ENCODE measurements at regions not wholly inside any gene's neighbourhood (a gene's known extent, or its start where the extent isn't known, plus 50 kb on each side); places are given as distances from the start of the nearest gene placed in this dataset.
A peak's percentile ranks its signal among the peaks of the same experiment; 100 is the strongest.

DNA sequence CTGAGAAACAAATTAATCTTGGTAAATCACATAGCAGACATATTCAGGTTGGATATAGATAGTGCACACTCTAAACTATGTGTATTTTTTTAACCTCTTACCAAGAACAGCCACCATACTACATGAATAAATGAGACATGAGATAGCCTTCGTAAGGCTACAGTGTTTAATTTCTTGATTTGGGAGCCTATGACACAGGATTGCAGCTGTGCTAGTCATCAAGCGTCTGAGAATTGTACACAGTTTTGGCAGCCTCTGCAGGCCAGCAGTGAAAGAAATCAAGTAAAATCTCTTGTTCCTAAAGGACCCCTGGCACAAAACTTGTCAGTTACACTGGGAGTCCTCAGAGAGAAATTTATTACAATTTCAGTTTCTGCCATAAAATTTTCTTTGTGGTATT, 236.1 kb downstream of the C12orf50 start:
- H3K4me2 ChIP-seq, result no peak overlapping the region
- no peaks in the 10 kb centered on the region for H3K27me3 ChIP-seq
- H3K36me3 ChIP-seq, result no peaks in the 10 kb centered on the region
- H3K4me1 ChIP-seq, result no peaks in the 10 kb centered on the region
- no peak for DNase-seq (ENCODE audit: low spot score)
- no peaks in the 10 kb centered on the region for H3K9me3 Mint-ChIP-seq
- no peak overlapping the region for H3K9ac ChIP-seq
- H3F3A ChIP-seq (ENCODE audit: low read depth), result no peaks in the 10 kb centered on the region
- H3K79me2 ChIP-seq (ENCODE audit: low read depth), result no peaks in the 10 kb centered on the region
- H3K27ac Mint-ChIP-seq, result no peak overlapping the region
- H3K4me3 ChIP-seq, result no peak overlapping the region
- no peaks in the 10 kb centered on the region for H3K4me1 Mint-ChIP-seq
- H3K9me3 ChIP-seq (ENCODE audit: low read depth), result no peaks in the 10 kb centered on the region
- TF ChIP-seq EZH2phosphoT487 (IDR thresholded peaks at IDR 0.05) (no peak), EZH2 (IDR thresholded peaks at IDR 0.05) (no peak)
- TF ChIP-seq, protein P1, sequence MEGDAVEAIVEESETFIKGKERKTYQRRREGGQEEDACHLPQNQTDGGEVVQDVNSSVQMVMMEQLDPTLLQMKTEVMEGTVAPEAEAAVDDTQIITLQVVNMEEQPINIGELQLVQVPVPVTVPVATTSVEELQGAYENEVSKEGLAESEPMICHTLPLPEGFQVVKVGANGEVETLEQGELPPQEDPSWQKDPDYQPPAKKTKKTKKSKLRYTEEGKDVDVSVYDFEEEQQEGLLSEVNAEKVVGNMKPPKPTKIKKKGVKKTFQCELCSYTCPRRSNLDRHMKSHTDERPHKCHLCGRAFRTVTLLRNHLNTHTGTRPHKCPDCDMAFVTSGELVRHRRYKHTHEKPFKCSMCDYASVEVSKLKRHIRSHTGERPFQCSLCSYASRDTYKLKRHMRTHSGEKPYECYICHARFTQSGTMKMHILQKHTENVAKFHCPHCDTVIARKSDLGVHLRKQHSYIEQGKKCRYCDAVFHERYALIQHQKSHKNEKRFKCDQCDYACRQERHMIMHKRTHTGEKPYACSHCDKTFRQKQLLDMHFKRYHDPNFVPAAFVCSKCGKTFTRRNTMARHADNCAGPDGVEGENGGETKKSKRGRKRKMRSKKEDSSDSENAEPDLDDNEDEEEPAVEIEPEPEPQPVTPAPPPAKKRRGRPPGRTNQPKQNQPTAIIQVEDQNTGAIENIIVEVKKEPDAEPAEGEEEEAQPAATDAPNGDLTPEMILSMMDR (IDR thresholded peaks at IDR 0.05), result no peak
- no peak overlapping the region for H3K4me3 Mint-ChIP-seq
- no peak overlapping the region for H2AFZ ChIP-seq (replicated peaks)
- H3K27ac ChIP-seq, result no peak overlapping the region
- no peaks in the 10 kb centered on the region for H3K27me3 Mint-ChIP-seq (ENCODE audit: insufficient read depth, low read depth)
- no peaks in the 10 kb centered on the region for H4K20me1 ChIP-seq (ENCODE audit: low read depth)
- H3K36me3 Mint-ChIP-seq, result no peaks in the 10 kb centered on the region

DNA sequence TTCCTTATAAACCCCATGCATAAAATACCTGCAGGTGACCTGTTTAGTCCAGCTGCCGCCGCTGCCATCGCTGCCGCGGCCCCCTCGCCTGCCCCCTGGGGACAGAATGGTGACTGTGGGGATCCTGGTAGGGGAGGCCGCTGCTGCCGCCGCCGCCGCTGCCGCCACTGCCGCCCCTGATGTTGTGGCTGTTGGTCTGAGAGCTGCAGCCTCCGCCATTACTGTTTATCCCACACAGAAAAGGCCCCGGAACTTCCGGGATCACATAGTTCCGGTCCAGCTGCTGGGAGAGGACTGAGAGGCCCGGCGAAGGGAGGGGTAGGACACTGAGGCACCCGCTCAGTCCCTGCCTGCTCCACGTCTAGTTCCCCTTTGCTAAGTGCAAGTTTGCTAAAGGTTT, 244.9 kb downstream of the C12orf50 start:
- Mint-ChIP-seq H3K4me1 (peaks cover 15% of the 10 kb centered on the region), H3K36me3 (no peaks in the 10 kb centered on the region), H3K27ac (no peak overlapping the region), H3K9me3 (peaks cover 4% of the 10 kb centered on the region), H3K4me3 (no peak overlapping the region), H3K27me3 (ENCODE audit: insufficient read depth, low read depth) (peaks cover under 1% of the 10 kb centered on the region)
- TF ChIP-seq, protein P1 (IDR thresholded peaks at IDR 0.05), result no peak
- TF ChIP-seq EZH2 (IDR thresholded peaks at IDR 0.05) (no peak), EZH2phosphoT487 (IDR thresholded peaks at IDR 0.05) (no peak)
- no peak overlapping the region for H3K9ac ChIP-seq
- H3K4me1 ChIP-seq, result no peaks in the 10 kb centered on the region
- H3K79me2 ChIP-seq (ENCODE audit: low read depth), result no peaks in the 10 kb centered on the region
- H4K20me1 ChIP-seq (ENCODE audit: low read depth), result no peaks in the 10 kb centered on the region
- no peak overlapping the region for H3K27ac ChIP-seq
- DNase-seq (ENCODE audit: low spot score), result no peak
- no peak overlapping the region for H3K4me2 ChIP-seq
- H2AFZ ChIP-seq (replicated peaks), result no peak overlapping the region
- no peak overlapping the region for H3K4me3 ChIP-seq
- no peaks in the 10 kb centered on the region for H3K27me3 ChIP-seq
- no peaks in the 10 kb centered on the region for H3K9me3 ChIP-seq (ENCODE audit: low read depth)
- no peaks in the 10 kb centered on the region for H3K36me3 ChIP-seq
- no peaks in the 10 kb centered on the region for H3F3A ChIP-seq (ENCODE audit: low read depth)

DNA sequence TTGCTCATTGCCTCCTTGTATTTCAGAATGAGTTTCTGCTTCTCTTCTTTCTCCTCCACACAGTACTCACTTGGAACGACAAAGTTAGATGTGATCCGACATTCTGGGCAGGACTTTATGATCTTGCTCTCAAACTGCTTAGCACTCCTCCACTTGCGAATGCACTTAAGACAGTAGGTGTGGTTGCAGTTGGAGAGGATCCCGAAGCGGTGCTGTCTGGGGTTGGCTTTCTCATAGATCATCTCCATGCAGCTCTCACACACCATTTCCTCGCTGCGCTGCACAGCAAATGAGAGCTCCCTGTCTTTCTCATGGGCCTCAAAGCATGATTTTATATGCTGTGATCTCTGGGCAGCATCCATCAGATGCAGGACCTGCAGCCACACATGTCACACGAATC, 245.7 kb downstream of the C12orf50 start:
- H3K9ac ChIP-seq, result no peak overlapping the region
- Mint-ChIP-seq H3K9me3 (peaks cover 4% of the 10 kb centered on the region), H3K36me3 (no peaks in the 10 kb centered on the region), H3K4me1 (peaks cover 15% of the 10 kb centered on the region), H3K4me3 (no peak overlapping the region), H3K27ac (peak overlapping the region; percentile 85), H3K27me3 (ENCODE audit: insufficient read depth, low read depth) (peaks cover 2% of the 10 kb centered on the region)
- DNase-seq (ENCODE audit: low spot score), result no peak
- H3K4me2 ChIP-seq, result no peak overlapping the region
- no peak overlapping the region for H3K27ac ChIP-seq
- H3K4me3 ChIP-seq, result no peak overlapping the region
- no peaks in the 10 kb centered on the region for H3K4me1 ChIP-seq
- H3K36me3 ChIP-seq, result no peaks in the 10 kb centered on the region
- TF ChIP-seq EZH2 (IDR thresholded peaks at IDR 0.05) (no peak), EZH2phosphoT487 (IDR thresholded peaks at IDR 0.05) (no peak)
- TF ChIP-seq, protein P1 (IDR thresholded peaks at IDR 0.05), result no peak
- no peaks in the 10 kb centered on the region for H3F3A ChIP-seq (ENCODE audit: low read depth)
- H4K20me1 ChIP-seq (ENCODE audit: low read depth), result no peaks in the 10 kb centered on the region
- peak overlapping the region; percentile 5 for H2AFZ ChIP-seq (replicated peaks)
- no peaks in the 10 kb centered on the region for H3K79me2 ChIP-seq (ENCODE audit: low read depth)
- no peaks in the 10 kb centered on the region for H3K27me3 ChIP-seq
- no peaks in the 10 kb centered on the region for H3K9me3 ChIP-seq (ENCODE audit: low read depth)
